ENCODE measurements at regions not wholly inside any gene's neighbourhood (a gene's known extent, or its start where the extent isn't known, plus 50 kb on each side); places are given as distances from the start of the nearest gene placed in this dataset.

DNA sequence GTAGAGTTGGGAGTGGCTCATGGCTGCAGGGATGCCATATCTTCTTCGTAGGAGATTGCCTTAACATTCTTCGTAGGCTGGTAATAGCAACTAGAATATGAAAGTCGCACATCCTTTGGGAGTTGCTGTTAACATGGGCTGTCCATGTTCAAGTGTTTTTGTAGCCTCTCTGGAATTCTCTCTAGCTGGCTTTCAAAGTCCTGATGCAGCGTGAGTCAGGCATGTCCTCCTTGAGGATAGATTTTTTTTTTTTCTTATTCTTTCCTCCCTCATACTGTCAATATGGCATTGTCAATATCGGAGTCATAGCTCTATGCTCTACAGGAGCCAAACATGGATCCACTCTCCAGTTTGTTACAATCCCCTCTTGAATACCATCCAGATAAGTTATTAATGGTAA lies 494.8 kb upstream of the WWC1 start:
- no peaks in the 10 kb centered on the region for H3K4me1 ChIP-seq (ENCODE audit: control insufficient read depth, insufficient read depth, low read length)
- no peak overlapping the region for H3K4me3 ChIP-seq (ENCODE audit: low read length)
- no peaks in the 10 kb centered on the region for H3K9me3 ChIP-seq (ENCODE audit: control insufficient read depth, low read depth, low read length)
- no peak overlapping the region for H3K27ac ChIP-seq (ENCODE audit: low read length)
- H3K36me3 ChIP-seq (ENCODE audit: control insufficient read depth, insufficient read depth, low read length) = no peaks in the 10 kb centered on the region
- H3K27me3 ChIP-seq (ENCODE audit: control insufficient read depth, insufficient read depth, low read length) = no peaks in the 10 kb centered on the region
- DNase-seq = no peak
- 80% methylated on average over 2 of the region's 5 CpGs for WGBS (ENCODE audit: insufficient coverage, low lambda C conversion rate)

DNA sequence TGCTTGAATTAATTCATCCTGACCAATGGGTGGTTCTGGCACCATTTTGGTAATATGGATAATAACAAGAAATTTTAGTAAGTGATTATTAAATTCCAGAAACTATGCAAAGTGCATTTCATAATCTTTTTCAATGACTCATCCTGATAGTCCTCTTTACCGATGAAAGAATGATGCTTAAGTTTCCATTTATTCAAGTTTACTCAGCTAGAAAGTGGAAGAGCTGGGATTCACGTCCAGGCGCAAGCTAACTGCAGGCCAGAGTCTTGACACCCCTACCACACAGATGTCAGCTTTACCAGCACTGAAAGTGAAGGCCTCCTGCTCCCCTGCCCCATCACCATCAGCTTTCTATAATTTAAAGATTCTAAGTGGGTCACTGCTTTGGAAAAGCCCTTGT lies 493.5 kb upstream of the WWC1 start:
- no CpG with 5 or more reads among the region's 3 CpGs for WGBS (ENCODE audit: insufficient coverage, low lambda C conversion rate)
- H3K4me1 ChIP-seq (ENCODE audit: control insufficient read depth, insufficient read depth, low read length) = no peaks in the 10 kb centered on the region
- no peak overlapping the region for H3K4me3 ChIP-seq (ENCODE audit: low read length)
- DNase-seq = no peak
- H3K36me3 ChIP-seq (ENCODE audit: control insufficient read depth, insufficient read depth, low read length) = no peaks in the 10 kb centered on the region
- H3K9me3 ChIP-seq (ENCODE audit: control insufficient read depth, low read depth, low read length) = no peaks in the 10 kb centered on the region
- no peaks in the 10 kb centered on the region for H3K27me3 ChIP-seq (ENCODE audit: control insufficient read depth, insufficient read depth, low read length)
- H3K27ac ChIP-seq (ENCODE audit: low read length) = no peak overlapping the region

DNA sequence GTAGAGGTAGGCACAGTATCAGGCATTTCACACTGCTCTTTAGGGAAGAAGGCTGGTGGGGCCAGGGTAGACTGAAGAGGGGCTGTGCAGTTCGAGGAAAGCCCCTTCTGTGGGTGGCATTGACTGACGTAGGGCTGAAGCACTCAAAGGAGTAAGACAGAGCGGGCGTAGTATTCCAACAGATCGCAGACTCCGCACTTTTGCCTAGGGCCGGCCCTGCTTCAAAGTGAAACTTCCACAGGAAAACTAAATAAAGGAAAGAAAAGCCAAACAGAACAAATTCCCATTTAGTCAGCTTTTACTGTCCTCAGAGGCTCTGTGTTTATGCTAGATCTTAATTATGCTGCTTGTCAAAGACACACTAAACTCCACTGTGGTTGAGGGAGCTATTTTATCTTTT lies 493.0 kb upstream of the WWC1 start:
- no CpG with 5 or more reads among the region's 7 CpGs for WGBS (ENCODE audit: insufficient coverage, low lambda C conversion rate)
- DNase-seq = no peak
- H3K27ac ChIP-seq (ENCODE audit: low read length) = no peak overlapping the region

DNA sequence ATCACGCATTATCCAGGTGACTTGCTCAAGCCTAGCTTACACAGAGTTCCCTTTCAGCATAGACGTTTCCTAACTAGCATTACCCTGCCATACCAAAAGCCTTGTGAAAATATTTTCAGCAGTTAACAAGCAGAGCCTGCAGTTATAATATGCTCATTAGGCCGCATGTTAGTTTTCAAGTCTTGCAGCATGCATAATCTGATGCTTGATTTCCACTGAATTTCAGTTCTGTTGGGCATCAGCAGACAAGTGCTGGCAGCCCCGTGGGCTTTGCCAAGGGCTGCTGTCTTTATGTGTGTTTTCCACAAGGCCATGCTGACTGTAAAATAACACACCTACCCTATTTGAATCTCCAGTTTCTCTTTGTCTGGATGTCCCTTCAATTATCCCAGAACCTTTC lies 491.0 kb upstream of the WWC1 start:
- Histone ChIP-seq H3K4me3 (ENCODE audit: low read length) (no peak overlapping the region), H3K27ac (ENCODE audit: low read length) (no peak overlapping the region), H3K36me3 (ENCODE audit: control insufficient read depth, insufficient read depth, low read length) (no peaks in the 10 kb centered on the region), H3K27me3 (ENCODE audit: control insufficient read depth, insufficient read depth, low read length) (no peaks in the 10 kb centered on the region), H3K4me1 (ENCODE audit: control insufficient read depth, insufficient read depth, low read length) (no peaks in the 10 kb centered on the region), H3K9me3 (ENCODE audit: control insufficient read depth, low read depth, low read length) (no peaks in the 10 kb centered on the region)
- no peak for DNase-seq
- WGBS (ENCODE audit: insufficient coverage, low lambda C conversion rate) = 67% methylated on average over 1 of the region's 4 CpGs

More for the DNA sequence above, 493.0 kb upstream of the WWC1 start:
- H3K36me3 ChIP-seq (ENCODE audit: control insufficient read depth, insufficient read depth, low read length) = no peaks in the 10 kb centered on the region
- no peaks in the 10 kb centered on the region for H3K27me3 ChIP-seq (ENCODE audit: control insufficient read depth, insufficient read depth, low read length)
- H3K4me3 ChIP-seq (ENCODE audit: low read length) = no peak overlapping the region
- H3K4me1 ChIP-seq (ENCODE audit: control insufficient read depth, insufficient read depth, low read length) = no peaks in the 10 kb centered on the region
- no peaks in the 10 kb centered on the region for H3K9me3 ChIP-seq (ENCODE audit: control insufficient read depth, low read depth, low read length)

DNA sequence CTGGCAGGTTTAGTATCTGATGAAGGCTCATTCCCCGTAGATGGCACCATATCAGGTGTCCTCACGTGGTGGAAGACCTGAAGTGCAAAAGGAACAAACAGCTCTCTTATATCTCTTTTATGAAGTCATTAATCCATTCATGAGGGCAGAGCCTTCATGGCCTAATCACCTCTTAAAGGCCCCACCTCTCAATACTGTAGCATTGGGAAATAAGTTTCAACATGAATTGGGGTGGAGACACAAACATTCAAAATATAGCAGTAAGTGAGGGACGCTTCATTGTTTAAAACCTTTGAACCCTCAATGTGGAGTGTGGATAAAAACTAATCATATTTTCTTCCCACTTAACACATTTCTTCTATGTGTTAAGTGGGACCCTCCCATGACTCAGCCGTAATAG lies 489.4 kb upstream of the WWC1 start:
- no peak overlapping the region for H3K27ac ChIP-seq (ENCODE audit: low read length)
- H3K36me3 ChIP-seq (ENCODE audit: control insufficient read depth, insufficient read depth, low read length) = no peaks in the 10 kb centered on the region

DNA sequence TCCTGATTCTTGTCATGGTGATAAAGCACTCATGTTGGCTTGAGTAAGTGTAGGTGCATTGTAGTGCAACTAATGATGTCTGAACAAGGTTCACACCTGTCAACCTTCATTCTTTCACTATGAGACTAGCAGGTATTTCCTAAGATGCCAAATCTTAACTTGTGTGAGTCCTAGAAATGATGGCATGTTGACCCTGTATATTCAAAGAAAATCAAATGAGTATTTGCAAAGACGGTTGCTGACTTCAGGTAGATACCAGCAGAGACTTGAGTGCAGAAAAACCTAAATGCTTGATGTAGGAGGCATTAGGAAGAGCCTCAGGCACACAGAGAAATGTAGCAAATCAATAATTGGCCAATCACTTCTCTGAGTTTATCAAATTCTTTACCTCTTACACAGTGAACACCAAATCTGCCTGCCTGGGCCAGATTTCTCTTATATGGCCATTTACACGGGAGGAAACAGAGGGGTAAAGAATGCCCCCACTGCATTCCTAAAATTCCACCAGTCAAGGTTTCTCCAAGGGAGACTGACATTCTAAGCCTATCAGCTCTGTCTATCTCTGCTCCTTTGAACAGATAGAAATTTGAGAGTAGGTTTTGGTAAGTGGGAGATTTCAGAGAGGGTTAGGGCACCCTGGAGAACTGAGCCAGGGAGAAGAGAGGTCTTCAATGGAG lies 488.6 kb upstream of the WWC1 start:
- no peak overlapping the region for H3K27ac ChIP-seq (ENCODE audit: low read length)
- no peaks in the 10 kb centered on the region for H3K36me3 ChIP-seq (ENCODE audit: control insufficient read depth, insufficient read depth, low read length)
- DNase-seq = no peak
- 83% methylated on average over 1 of the region's 2 CpGs for WGBS (ENCODE audit: insufficient coverage, low lambda C conversion rate)
- H3K4me1 ChIP-seq (ENCODE audit: control insufficient read depth, insufficient read depth, low read length) = no peaks in the 10 kb centered on the region
- H3K9me3 ChIP-seq (ENCODE audit: control insufficient read depth, low read depth, low read length) = no peaks in the 10 kb centered on the region
- H3K4me3 ChIP-seq (ENCODE audit: low read length) = no peak overlapping the region
- no peaks in the 10 kb centered on the region for H3K27me3 ChIP-seq (ENCODE audit: control insufficient read depth, insufficient read depth, low read length)

More for the DNA sequence above, 489.4 kb upstream of the WWC1 start:
- no peaks in the 10 kb centered on the region for H3K9me3 ChIP-seq (ENCODE audit: control insufficient read depth, low read depth, low read length)
- no peak for DNase-seq
- H3K27me3 ChIP-seq (ENCODE audit: control insufficient read depth, insufficient read depth, low read length) = no peaks in the 10 kb centered on the region
- no peak overlapping the region for H3K4me3 ChIP-seq (ENCODE audit: low read length)
- H3K4me1 ChIP-seq (ENCODE audit: control insufficient read depth, insufficient read depth, low read length) = no peaks in the 10 kb centered on the region
- WGBS (ENCODE audit: insufficient coverage, low lambda C conversion rate) = no CpG with 5 or more reads among the region's 4 CpGs

DNA sequence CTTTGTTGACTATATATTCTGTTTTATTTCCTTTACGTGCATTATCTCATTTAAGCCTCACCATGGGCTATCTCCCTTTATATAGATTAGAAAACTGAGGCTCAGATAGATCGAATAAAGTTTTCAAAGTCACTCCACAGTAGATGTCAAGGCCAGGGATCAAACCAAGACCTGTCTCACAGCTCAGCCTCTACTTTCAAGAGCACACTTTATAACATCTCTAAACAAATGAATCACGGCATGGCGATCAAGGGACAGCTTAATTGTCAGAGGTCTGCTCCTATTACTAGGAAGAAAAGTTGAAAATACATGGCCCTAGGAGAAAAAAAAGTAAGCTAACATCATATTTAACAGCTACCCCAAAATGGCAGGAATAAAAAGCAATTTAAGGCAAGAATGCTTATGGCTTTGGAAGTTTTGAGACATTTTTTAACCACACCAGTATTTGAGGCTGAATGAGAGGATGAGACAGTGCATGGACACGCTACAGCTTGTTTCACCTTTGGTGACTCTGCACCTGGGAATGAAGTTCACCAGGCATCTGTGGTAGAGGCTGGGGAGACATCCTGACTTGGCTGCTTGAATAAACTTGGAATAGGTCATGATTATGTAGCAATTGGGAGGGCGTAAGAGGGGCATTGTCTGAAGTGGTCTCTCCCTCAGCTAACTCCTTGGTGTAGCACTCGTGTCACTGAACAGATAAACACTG lies 486.8 kb upstream of the WWC1 start:
- H3K27me3 ChIP-seq (ENCODE audit: control insufficient read depth, insufficient read depth, low read length) = no peaks in the 10 kb centered on the region
- no peaks in the 10 kb centered on the region for H3K9me3 ChIP-seq (ENCODE audit: control insufficient read depth, low read depth, low read length)
- WGBS (ENCODE audit: insufficient coverage, low lambda C conversion rate) = 100% methylated on average over 1 of the region's 7 CpGs
- DNase-seq = no peak
- H3K4me3 ChIP-seq (ENCODE audit: low read length) = no peak overlapping the region
- no peaks in the 10 kb centered on the region for H3K4me1 ChIP-seq (ENCODE audit: control insufficient read depth, insufficient read depth, low read length)
- no peak overlapping the region for H3K27ac ChIP-seq (ENCODE audit: low read length)
- H3K36me3 ChIP-seq (ENCODE audit: control insufficient read depth, insufficient read depth, low read length) = no peaks in the 10 kb centered on the region

DNA sequence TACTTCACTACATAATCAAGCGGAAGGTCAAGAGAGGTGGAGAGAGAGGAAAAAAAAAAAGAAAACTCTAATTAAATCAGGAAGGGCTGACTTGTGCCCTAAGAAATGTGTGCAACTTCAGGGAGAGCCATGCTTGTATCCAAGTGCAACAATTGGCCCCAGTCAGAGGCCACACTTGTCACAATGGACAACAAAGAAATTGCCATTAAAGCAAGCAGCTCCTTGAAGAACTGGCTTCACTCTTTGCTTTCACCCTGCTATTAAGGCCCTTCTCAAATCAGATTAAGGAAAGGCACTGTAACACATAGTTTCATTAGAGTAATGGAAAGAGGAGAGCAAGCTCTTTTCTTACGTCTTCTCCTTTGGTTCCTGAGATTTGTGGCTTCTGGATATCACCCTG lies 480.9 kb upstream of the WWC1 start:
- no CpG with 5 or more reads among the region's 2 CpGs for WGBS (ENCODE audit: insufficient coverage, low lambda C conversion rate)
- no peak for DNase-seq
- Histone ChIP-seq H3K27ac (ENCODE audit: low read length) (no peak overlapping the region), H3K4me3 (ENCODE audit: low read length) (no peak overlapping the region), H3K36me3 (ENCODE audit: control insufficient read depth, insufficient read depth, low read length) (no peaks in the 10 kb centered on the region), H3K9me3 (ENCODE audit: control insufficient read depth, low read depth, low read length) (no peaks in the 10 kb centered on the region), H3K27me3 (ENCODE audit: control insufficient read depth, insufficient read depth, low read length) (no peaks in the 10 kb centered on the region), H3K4me1 (ENCODE audit: control insufficient read depth, insufficient read depth, low read length) (no peaks in the 10 kb centered on the region)

DNA sequence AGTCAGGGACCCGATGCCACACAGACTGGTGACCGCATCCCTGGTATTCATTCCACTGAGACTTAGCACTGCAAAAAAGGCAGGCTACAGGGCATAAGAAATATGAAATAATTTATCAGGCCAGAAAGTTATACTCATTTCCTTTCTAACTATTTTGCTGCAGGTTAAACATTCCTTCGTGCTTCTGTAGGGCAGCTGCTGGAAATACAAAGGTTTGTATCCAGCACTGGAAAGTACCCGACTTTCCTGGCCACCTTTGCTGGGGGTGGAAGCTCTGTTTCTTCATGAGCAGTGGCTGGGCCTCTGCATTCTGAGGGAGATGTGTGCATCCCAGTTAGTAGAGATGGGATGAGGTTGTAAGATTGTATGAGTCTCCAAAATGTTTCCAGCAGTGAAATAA lies 478.6 kb upstream of the WWC1 start:
- Histone ChIP-seq H3K4me3 (ENCODE audit: low read length) (no peak overlapping the region), H3K36me3 (ENCODE audit: control insufficient read depth, insufficient read depth, low read length) (no peaks in the 10 kb centered on the region), H3K4me1 (ENCODE audit: control insufficient read depth, insufficient read depth, low read length) (no peaks in the 10 kb centered on the region), H3K9me3 (ENCODE audit: control insufficient read depth, low read depth, low read length) (no peaks in the 10 kb centered on the region), H3K27me3 (ENCODE audit: control insufficient read depth, insufficient read depth, low read length) (no peaks in the 10 kb centered on the region), H3K27ac (ENCODE audit: low read length) (no peak overlapping the region)
- no peak for DNase-seq
- WGBS (ENCODE audit: insufficient coverage, low lambda C conversion rate) = no CpG with 5 or more reads among the region's 4 CpGs

DNA sequence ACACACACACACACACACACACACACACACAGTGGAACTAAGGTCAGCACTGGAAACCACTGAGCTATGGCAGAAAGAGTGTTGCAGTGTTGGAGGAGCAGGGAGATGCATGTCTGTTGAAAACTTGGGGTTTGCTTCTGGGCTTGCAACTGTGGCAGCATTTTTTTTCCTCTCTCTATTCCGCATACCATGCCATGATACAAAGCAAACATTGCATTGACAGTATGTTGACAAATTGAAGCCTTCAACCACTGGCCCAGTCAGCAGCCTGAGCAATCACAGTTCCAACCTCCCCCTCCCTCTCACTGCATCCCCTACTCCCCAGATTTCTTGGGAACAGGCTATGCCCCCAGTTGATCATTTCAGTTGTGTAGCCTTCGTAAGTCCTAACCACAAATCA lies 478.1 kb upstream of the WWC1 start:
- Histone ChIP-seq H3K27me3 (ENCODE audit: control insufficient read depth, insufficient read depth, low read length) (no peaks in the 10 kb centered on the region), H3K4me3 (ENCODE audit: low read length) (no peak overlapping the region), H3K36me3 (ENCODE audit: control insufficient read depth, insufficient read depth, low read length) (no peaks in the 10 kb centered on the region), H3K9me3 (ENCODE audit: control insufficient read depth, low read depth, low read length) (no peaks in the 10 kb centered on the region), H3K27ac (ENCODE audit: low read length) (no peak overlapping the region), H3K4me1 (ENCODE audit: control insufficient read depth, insufficient read depth, low read length) (no peaks in the 10 kb centered on the region)
- no peak for DNase-seq
- no CpG with 5 or more reads among the region's 2 CpGs for WGBS (ENCODE audit: insufficient coverage, low lambda C conversion rate)

DNA sequence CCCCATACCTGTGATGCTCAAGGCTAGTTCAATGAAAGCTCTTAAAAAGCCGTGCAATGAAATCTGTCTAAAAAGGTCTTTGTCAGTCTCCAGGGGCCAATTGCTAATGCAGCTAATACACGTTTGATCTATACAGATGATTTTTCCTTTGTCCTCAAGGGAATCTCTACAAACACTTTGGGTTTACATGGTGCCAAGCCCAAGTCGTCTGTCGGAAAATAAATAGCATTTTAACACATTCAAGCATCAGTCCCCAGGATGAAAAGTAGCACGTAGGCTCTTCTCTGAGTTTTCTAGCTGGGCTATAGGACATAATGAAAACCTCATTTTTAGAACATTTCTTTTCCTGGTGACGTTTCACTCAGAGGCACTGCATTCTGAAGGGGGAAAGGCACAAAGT lies 477.4 kb upstream of the WWC1 start:
- H3K27me3 ChIP-seq (ENCODE audit: control insufficient read depth, insufficient read depth, low read length) = no peaks in the 10 kb centered on the region
- DNase-seq = no peak
- H3K27ac ChIP-seq (ENCODE audit: low read length) = no peak overlapping the region
- WGBS (ENCODE audit: insufficient coverage, low lambda C conversion rate) = 90% methylated on average over 1 of the region's 6 CpGs
- H3K36me3 ChIP-seq (ENCODE audit: control insufficient read depth, insufficient read depth, low read length) = no peaks in the 10 kb centered on the region
- no peaks in the 10 kb centered on the region for H3K9me3 ChIP-seq (ENCODE audit: control insufficient read depth, low read depth, low read length)
- no peak overlapping the region for H3K4me3 ChIP-seq (ENCODE audit: low read length)
- no peaks in the 10 kb centered on the region for H3K4me1 ChIP-seq (ENCODE audit: control insufficient read depth, insufficient read depth, low read length)
